Adrenal gland (tissue), 5 donors: ENCODE measurements at regions not wholly inside any gene's neighbourhood (a gene's known extent, or its start where the extent isn't known, plus 50 kb on each side); places are given as distances from the start of the nearest gene placed in this dataset.

Experiments used
- CTCF ChIP-seq, 6 experiments: fragments of 450-650 bp in 4 of 6; fragments of 200-600 bp in 2 of 6; sonication (generic) in 1 of 6; IDR thresholded peaks; 1 replicate in 5 of 6; 2 replicates in 1 of 6; pipeline versions ENCODE4 v1.5.1 to v1.8.0; 2016 to 2021; ENCODE audit warnings: antibody characterized with exemption in 6 of 6, mild to moderate bottlenecking in 2 of 6, moderate library complexity in 1 of 6
- POLR2A ChIP-seq, 2 donors: fragments of 450-650 bp; IDR thresholded peaks; one replicate each; pipeline ENCODE4 v1.6.1; 2017; ENCODE audit warnings: antibody characterized with exemption in 2 of 2, mild to moderate bottlenecking in 2 of 2, moderate library complexity in 1 of 2
- donor health status: DM: no; HTN: no; CAD: no.

GRCh38 chr5:30809933-30810332 is 383.6 kb upstream of the CDH6 start:
- TF ChIP-seq CTCF (IDR thresholded peaks at IDR 0.05): no peak
- no peak for TF ChIP-seq POLR2A (IDR thresholded peaks at IDR 0.05)
